ENCODE measurements at regions not wholly inside any gene's neighbourhood (a gene's known extent, or its start where the extent isn't known, plus 50 kb on each side); places are given as distances from the start of the nearest gene placed in this dataset. TPM values are rescaled to one million over a fixed set of nuclear protein-coding genes. Genes with fewer than 3 reads are reported as not detected.
"Not testable (repeated sequence)": the region's sequence is repeated elsewhere in the genome, so short reads cannot be mapped to it uniquely, and the experiment has no call there.

DNA sequence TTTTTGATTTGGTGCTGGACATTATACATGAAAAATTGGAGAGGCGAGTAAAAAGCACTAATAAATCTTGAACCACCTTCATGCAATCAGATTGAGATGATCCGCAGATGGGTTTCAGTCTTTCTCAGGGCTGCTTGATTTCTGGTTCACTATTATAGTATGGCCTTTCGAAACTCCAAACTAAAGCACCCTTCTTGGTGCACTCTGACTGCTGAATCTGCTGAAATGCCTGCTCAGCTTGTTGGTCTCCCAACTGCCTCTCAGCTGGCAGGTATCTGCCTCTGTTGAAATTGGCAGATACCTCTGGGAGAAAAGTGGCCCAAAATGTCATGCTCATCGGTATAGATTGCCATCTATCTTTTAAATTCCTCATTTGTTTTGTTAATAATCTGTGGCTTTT lies 102.5 kb upstream of the WIPF3 start:
- DNase-seq, result not testable (repeated sequence)

DNA sequence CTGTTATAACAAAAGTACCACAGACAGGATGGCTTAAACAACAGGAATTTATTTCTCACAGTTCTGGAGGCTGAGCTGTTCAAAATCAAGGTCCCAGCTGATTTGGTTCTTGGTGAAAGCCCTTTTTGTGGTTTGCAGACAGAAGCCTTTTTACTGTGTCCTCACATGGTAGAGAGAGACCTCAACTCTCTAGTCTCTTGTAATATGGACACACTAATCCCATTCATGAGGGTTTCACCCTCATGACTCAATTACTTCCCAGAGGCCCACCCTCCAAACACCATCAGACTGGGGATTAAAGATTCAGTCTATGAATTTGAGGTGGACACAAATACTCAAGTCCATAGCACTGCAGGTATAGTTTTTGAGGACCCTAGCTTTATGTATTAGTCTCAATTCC lies 97.3 kb upstream of the WIPF3 start:
- DNase-seq, result not testable (repeated sequence)

DNA sequence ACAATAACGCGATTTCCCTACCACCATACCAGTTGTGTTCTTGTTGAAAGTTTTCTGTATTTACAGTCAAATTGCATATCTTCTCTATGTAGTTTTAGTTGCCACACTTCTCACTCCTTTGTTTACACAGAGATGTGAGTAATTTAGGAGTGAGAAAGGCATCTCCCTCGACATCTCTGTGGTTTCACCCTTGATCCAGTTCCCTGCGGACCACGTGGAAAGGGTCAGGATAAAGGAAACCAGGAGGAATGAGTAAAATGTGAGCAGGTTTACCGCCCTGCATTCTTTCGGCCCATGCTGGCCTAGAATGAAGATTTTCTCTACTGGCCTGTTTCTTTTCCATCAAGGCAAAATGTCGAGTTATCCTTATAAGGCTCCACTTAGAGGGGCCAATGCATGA lies 83.2 kb upstream of the WIPF3 start:
- DNase-seq, result not testable (repeated sequence)

DNA sequence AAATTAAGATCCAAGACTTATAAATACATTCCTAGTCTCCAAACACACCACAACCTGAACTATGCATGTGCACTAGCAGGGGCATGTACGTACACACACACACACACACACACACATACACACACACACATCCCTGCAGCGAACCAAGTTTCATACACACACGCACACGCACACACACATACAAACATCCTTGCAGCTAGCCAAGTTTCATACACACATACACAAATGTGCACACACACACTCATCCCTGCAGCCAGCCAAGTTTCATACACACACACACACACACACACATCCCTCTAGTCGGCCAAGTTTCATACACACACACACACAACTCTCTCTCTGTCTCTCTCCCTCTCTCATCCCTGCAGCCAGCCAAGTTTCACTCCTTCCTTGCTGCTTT lies 82.7 kb upstream of the WIPF3 start:
- DNase-seq, result peak; percentile 37

DNA sequence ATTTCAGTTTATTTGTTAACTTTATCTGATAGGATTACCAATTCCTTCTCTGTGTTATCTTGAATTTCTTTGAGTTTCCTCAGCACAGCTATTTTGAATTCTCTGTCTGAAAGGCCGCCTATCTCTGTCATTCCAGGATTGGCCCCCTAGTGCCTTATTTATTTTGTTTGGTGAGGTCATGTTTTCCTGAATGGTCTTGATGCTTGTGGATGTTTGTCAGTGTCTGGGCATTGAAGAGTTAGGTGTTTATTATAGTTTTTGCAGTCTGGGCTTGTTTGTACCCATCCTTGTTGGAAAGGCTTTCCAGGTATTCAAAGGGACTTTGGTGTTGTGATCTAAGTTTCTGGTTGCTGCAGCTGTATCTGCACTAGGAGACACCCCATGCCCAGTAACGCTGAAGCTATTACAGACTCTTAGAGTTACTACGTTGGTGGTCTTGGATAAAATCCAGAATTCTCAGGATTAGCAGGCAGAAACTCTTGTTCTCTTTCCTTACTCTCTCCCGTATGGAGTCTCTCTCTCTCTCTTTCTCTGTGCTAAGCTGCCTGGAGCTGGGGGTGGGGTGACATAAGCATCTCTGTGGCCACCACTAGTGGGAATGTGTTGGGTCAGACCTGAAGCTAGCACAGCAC lies 76.7 kb upstream of the WIPF3 start:
- DNase-seq, result peak; percentile 14

DNA sequence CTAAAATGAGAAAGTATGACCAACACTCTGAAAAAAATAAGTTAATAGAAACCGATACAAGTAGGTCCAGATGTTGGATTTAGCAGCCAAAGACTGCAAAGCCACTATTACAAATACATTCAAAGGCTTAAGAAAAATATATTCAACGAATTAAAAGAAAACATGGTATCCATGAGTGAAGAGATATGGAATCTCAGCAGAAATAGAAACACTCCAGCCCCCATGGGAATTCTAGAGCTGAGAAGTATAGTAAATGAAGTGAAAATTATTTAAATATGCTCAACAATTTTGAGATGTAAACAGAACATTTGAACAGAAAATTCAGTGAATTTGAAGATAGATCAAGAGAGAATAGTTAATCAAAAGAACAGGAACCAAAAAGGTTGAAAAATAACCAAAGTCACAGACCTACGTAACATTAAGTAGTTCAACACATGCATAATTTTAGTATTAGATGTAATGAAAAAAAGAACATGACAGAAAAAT lies 72.0 kb upstream of the WIPF3 start:
- no peak for DNase-seq

DNA sequence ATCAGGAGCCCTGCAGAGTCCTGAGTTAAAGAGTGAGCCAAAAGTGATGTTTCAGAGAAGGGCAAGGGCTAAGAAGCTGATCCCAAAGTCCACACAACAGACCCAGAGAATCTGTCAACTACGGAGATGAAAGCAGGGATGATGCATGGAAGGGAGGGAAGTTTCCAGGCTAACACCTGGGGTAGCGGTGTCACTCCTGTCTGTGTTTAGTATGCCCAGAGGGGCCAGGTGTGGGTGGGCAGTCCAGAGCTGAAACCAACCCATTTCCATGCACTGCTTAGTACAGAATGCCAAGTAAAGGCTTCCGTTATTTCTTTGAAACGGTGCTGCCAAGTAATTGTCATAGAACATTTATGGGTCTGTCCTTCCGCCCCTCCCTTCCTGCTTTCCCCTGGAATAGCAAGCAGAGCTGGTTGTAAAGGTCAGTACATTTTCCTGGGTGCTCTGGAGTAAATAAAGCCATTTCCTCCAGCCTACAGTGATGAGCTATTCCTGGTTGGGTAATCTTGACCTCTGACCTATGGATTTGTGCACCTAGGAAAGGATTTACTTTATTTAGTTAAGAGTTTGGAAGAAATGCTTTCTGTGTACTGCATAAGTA lies 58.6 kb upstream of the WIPF3 start:
- peak; percentile 11 for DNase-seq

DNA sequence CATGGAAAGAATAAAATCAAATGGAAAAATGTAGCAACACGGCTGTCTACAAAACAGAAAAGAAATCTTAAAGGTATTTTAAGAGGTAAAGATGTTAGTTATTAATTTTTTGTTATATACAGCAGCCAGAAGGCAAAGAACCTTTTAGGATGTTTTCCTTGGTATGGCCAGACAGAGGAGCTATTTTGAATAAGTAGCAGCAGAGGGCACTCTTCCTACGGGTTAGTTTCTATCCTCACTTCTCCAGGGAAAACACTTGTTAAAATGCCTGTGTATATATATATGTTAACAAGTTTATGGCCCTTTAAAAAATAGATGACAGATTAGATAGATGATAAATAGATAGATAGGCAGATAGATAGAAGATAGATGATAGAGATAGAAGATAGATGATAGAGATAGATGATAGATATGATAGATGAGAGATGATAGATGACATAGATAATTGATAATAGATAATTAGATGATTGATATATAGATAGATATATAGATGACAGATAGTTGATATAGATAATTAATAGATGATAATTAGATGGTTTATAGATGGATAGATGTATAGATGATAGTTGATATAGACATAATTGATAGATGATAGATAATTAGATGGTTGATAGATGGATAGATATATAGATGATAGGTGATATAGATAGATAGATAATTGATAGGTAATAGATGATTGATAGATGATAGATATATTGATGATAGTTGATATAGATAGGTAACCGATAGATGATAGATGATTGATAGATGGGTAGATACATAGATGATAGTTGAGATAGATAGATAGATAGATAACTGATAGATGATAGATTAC lies 57.8 kb upstream of the WIPF3 start:
- DNase-seq, result peak; percentile 76

DNA sequence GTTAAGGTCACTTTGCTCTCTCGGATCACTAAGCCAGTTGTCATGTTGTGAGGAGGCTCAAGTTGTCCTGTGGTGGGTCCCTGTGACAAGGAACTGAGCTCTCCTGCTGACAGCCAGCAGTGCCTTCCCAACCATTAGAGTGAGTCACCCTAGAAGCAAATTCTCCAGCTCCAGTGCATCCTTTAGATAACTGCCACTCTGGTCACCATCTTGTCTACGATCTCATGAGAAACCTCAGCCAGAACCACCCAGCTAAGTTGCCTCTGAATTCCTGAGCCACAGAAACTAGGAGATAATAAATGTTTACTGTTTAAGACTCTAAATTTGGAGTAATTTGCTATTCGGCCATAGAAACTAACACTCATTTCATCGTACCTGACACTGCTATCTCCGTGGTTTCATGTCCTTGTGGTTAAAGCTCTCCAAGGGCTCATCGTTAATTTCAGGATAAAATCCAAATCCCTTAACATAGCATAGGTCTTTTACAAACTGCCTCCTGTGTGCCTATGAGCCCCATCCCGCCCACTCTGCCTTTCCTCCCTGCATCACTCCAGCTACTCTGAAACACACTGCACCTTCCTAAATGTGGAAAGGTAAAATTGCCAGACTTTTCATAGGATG lies 56.5 kb upstream of the WIPF3 start:
- DNase-seq, result no peak

DNA sequence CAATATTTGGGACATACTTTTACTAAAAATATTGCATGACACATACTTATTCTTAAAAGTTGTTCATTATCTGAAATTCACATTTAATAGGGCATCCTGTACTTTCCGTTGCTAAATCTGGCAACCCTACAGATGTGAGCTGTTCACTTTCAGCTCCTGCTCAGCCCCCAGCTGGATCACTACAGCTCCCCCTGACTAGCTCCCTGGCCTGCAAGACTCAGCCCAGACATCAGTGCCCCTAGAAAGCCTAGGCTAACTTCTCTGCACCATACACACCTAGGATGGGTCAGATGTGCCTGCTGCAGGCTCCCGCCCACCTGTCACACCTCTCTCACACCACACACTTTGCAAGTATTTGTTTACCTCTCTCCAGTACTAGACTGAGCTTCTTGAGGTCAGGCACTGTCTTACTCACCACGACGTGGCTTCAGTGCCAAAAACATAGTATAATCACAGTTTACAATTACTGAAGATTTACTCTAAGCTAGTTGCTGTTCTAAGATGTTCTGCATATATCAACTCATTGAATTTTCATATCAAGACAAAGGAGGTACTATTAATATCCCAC lies 55.9 kb upstream of the WIPF3 start:
- not testable (repeated sequence) for DNase-seq

DNA sequence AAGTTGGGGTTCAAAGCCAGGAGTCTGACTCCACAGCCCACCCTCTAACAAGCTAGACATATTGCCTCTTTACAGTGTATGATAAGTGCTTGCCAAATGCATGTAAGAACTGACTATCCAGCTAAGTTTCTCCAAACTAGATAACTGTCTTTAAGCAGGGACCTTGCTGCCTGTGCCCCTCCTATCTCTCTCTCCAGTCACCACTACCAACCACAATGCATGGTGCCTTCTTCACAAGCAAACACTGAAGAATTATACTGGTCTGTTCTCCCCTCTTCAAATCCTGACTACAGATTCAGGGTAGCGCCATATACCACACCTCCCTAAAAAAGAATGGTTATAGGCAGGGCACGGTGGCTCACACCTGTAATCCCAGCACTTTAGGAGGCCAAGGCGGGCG lies 55.3 kb upstream of the WIPF3 start:
- not testable (repeated sequence) for DNase-seq

DNA sequence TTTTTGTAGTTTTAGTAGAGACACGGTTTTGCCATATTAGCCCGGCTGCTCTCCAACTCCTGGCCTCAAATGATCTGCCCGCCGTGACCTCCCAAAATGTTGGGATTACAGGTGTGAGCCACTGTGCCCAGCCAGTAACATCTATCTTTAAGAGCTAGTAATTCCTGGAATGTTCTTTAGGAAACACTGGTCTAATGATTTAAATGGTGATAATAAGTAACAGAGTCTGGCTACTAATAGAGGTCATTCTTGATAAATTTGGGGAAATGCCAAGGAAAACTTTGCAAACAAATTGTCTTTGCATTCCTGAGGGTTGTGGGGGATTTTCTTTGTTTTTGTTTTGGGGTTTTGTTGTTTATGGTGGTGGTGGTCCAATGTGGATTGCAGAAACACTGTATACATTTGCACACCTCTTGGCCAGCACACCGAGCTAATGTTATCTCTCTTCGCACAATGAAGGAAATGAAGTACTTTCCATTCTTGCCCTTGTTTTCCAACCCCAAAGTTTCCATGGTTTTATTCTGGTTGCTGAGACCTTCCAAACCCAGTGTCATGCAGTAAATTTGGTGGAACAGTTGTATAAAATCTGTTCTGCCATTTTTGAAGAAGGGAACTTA lies 51.3 kb upstream of the WIPF3 start:
- no peak for DNase-seq

Small RNAs in the stretch of these regions (small RNA-seq; reads per million reads assigned to genes)
- gene MIR550A3 (ENCODE audit: low replicate concordance) (not detected), gene TMSB4XP3 (ENCODE audit: low replicate concordance) (not detected)
